Activated naive CD8-positive, alpha-beta T cell (primary cell): ENCODE measurements at regions not wholly inside any gene's neighbourhood (a gene's known extent, or its start where the extent isn't known, plus 50 kb on each side); places are given as distances from the start of the nearest gene placed in this dataset.

ENCODE experiments used
- H3K27ac Mint-ChIP-seq: one replicate; pipeline ENCODE4 v1.8.0; 2021; ENCODE audit warnings: mixed read lengths
- H3K27me3 Mint-ChIP-seq: one replicate; pipeline ENCODE4 v1.8.0; 2021; ENCODE audit warnings: mixed read lengths
- H3K36me3 Mint-ChIP-seq: one replicate; pipeline ENCODE4 v1.8.0; 2021; ENCODE audit warnings: mixed read lengths
- H3K4me1 Mint-ChIP-seq: one replicate; pipeline ENCODE4 v1.8.0; 2021; ENCODE audit warnings: low read depth, mixed read lengths
- H3K4me3 Mint-ChIP-seq: one replicate; pipeline ENCODE4 v1.8.0; 2021; ENCODE audit warnings: mild to moderate bottlenecking, mixed read lengths
- H3K9me3 Mint-ChIP-seq: one replicate; pipeline ENCODE4 v1.8.0; 2021; ENCODE audit warnings: low read depth, mixed read lengths

- no peaks in the 10 kb centered on the region for H3K27me3 Mint-ChIP-seq
These were observed 575.2 kb upstream of the FRG1 start for GRCh38 chr4:189365451-189365850.

GRCh38 chr4:189367832-189368231 is 572.8 kb upstream of the FRG1 start:
- Mint-ChIP-seq H3K27me3 (no peaks in the 10 kb centered on the region), H3K4me3 (no peak overlapping the region), H3K9me3 (peaks cover 4% of the 10 kb centered on the region), H3K27ac (no peak overlapping the region), H3K4me1 (no peaks in the 10 kb centered on the region), H3K36me3 (no peaks in the 10 kb centered on the region)

More at GRCh38 chr4:189365451-189365850, 575.2 kb upstream of the FRG1 start:
- Mint-ChIP-seq H3K36me3 (no peaks in the 10 kb centered on the region), H3K27ac (no peak overlapping the region), H3K9me3 (peaks cover 4% of the 10 kb centered on the region), H3K4me1 (no peaks in the 10 kb centered on the region), H3K4me3 (no peak overlapping the region)

- peaks cover 3% of the 10 kb centered on the region for H3K27me3 Mint-ChIP-seq
- peaks cover 7% of the 10 kb centered on the region for H3K9me3 Mint-ChIP-seq
- H3K4me3 Mint-ChIP-seq: no peak overlapping the region
- no peak overlapping the region for H3K27ac Mint-ChIP-seq
- no peaks in the 10 kb centered on the region for H3K36me3 Mint-ChIP-seq
- no peaks in the 10 kb centered on the region for H3K4me1 Mint-ChIP-seq
These were observed 566.5 kb upstream of the FRG1 start for GRCh38 chr4:189374176-189374575.

DNA sequence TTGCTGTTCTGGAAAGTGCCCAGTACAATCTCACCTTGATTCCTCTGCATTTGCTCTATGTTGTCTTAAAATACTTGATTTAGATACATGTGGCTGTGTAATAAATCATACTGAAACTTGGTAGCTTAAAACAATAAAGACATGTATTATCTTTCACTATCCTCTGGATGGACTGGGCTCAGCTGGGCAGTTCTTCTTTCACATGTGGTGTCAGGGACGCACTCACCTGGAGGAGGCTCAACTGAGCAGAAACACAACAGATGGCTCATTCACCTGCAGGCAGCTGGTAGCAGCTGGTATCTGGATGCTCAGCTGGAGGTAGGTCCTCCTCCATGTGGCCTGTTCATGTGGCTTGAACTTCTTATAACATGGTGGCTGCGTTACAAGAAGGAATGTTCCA is 563.8 kb upstream of the FRG1 start:
- Mint-ChIP-seq H3K9me3 (peaks cover 7% of the 10 kb centered on the region), H3K4me1 (no peaks in the 10 kb centered on the region), H3K36me3 (no peaks in the 10 kb centered on the region), H3K27ac (no peak overlapping the region), H3K4me3 (no peak overlapping the region), H3K27me3 (peaks cover 3% of the 10 kb centered on the region)

DNA sequence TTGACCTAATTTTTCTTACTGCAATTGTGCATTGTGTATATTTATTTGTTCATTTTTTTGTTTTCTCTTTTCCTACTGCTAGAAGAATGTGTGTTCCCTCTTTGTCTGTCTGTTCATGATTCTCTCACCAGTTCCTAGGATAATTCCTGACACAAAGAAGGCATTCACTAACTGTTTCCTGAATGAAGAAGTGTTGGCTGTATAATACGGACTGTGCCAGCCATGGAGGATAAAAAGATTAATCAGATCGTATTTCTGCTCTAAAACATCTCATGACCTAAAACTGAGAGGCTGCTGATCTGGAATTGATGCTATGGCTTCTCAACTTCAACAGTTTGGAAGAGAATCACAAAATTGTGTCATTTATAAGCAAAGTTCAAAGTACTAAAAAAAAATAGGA is 563.1 kb upstream of the FRG1 start:
- no peaks in the 10 kb centered on the region for H3K36me3 Mint-ChIP-seq
- H3K27ac Mint-ChIP-seq: no peak overlapping the region
- H3K27me3 Mint-ChIP-seq: peaks cover 3% of the 10 kb centered on the region
- H3K4me1 Mint-ChIP-seq: no peaks in the 10 kb centered on the region
- no peak overlapping the region for H3K4me3 Mint-ChIP-seq
- peaks cover 7% of the 10 kb centered on the region for H3K9me3 Mint-ChIP-seq

DNA sequence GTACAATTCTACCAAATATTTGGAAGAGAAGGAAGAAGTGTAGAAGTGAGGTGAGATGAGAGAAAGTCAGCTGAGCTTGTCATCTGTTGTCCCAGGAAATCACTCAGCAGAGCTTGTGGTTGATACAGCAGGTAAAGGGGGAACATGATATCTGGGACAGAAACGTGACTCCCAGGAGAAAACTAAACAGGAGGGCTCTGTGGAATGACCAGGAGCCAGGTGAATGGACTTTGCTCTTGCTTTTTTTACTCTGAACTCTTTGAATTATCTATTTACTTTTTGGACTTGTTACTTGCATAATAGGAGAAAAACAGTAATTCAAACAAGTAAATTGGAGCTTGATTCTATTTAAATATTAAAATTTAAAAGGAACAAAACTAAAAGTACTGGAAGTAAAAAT is 555.6 kb upstream of the FRG1 start:
- Mint-ChIP-seq H3K9me3 (peaks cover under 1% of the 10 kb centered on the region), H3K27me3 (no peaks in the 10 kb centered on the region), H3K36me3 (no peaks in the 10 kb centered on the region), H3K4me1 (no peaks in the 10 kb centered on the region), H3K27ac (no peak overlapping the region), H3K4me3 (no peak overlapping the region)

- H3K27me3 Mint-ChIP-seq: no peaks in the 10 kb centered on the region
- peaks cover 6% of the 10 kb centered on the region for H3K9me3 Mint-ChIP-seq
- no peaks in the 10 kb centered on the region for H3K4me1 Mint-ChIP-seq
- H3K4me3 Mint-ChIP-seq: no peak overlapping the region
- no peak overlapping the region for H3K27ac Mint-ChIP-seq
- no peaks in the 10 kb centered on the region for H3K36me3 Mint-ChIP-seq
These were observed 555.1 kb upstream of the FRG1 start for GRCh38 chr4:189385579-189385978.

GRCh38 chr4:189396435-189396834 is 544.2 kb upstream of the FRG1 start:
- H3K4me1 Mint-ChIP-seq: no peaks in the 10 kb centered on the region
- H3K27me3 Mint-ChIP-seq: no peaks in the 10 kb centered on the region
- H3K27ac Mint-ChIP-seq: no peak overlapping the region
- H3K36me3 Mint-ChIP-seq: no peaks in the 10 kb centered on the region
- H3K4me3 Mint-ChIP-seq: no peak overlapping the region
- peaks cover 6% of the 10 kb centered on the region for H3K9me3 Mint-ChIP-seq

- Mint-ChIP-seq H3K36me3 (peaks cover 2% of the 10 kb centered on the region), H3K27me3 (no peaks in the 10 kb centered on the region), H3K9me3 (peaks cover 9% of the 10 kb centered on the region), H3K4me3 (no peak overlapping the region), H3K27ac (no peak overlapping the region), H3K4me1 (no peaks in the 10 kb centered on the region)
These were observed 536.4 kb upstream of the FRG1 start for GRCh38 chr4:189404271-189404670.

GRCh38 chr4:189409158-189409557 is 531.5 kb upstream of the FRG1 start:
- H3K36me3 Mint-ChIP-seq: no peaks in the 10 kb centered on the region
- no peaks in the 10 kb centered on the region for H3K4me1 Mint-ChIP-seq
- no peak overlapping the region for H3K4me3 Mint-ChIP-seq
- H3K27me3 Mint-ChIP-seq: no peaks in the 10 kb centered on the region
- peaks cover 6% of the 10 kb centered on the region for H3K9me3 Mint-ChIP-seq
- no peak overlapping the region for H3K27ac Mint-ChIP-seq

DNA sequence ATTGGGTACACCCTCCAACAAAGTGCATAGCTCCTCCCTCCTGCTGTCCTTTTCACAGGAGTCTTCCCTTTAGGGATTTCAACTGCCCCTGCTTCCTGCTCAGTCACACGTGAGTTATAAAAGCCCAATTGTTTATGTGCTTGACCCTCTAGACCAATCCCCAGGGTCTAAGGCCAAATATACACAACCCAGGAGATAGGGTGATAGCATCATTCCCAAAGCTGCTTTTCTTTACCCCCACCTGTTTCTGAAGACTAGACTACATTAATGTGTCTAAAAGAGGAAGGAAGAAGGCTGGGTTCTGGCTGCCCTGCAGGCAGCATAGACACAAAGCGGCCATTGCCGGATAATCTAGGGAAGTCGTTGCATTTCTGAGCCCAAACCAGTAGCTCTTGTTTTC is 526.7 kb upstream of the FRG1 start:
- Mint-ChIP-seq H3K36me3 (no peaks in the 10 kb centered on the region), H3K4me1 (no peaks in the 10 kb centered on the region), H3K27me3 (no peaks in the 10 kb centered on the region), H3K4me3 (no peak overlapping the region), H3K27ac (no peak overlapping the region), H3K9me3 (no peaks in the 10 kb centered on the region)

DNA sequence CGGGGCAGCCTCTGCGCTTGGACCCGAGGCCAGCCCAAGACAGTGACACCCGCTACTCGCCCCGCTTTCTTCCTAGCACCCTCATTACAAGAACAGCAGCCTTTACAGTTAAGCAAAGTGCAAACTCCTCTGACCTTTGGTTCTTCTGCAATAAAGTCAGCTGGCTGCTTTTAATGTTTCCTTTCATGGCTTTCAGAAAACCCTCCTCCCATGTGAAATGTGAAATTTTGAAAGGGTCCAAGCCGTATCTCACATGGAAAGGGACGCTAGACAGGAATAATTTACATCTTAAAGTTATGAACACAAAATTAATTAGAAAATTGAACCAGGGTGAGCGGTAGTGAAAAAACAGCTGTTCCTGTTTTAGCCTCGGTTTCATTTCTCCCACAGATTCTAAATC is 520.1 kb upstream of the FRG1 start:
- no peak overlapping the region for H3K4me3 Mint-ChIP-seq
- no peaks in the 10 kb centered on the region for H3K4me1 Mint-ChIP-seq
- H3K9me3 Mint-ChIP-seq: no peaks in the 10 kb centered on the region
- H3K36me3 Mint-ChIP-seq: no peaks in the 10 kb centered on the region
- no peaks in the 10 kb centered on the region for H3K27me3 Mint-ChIP-seq
- no peak overlapping the region for H3K27ac Mint-ChIP-seq

DNA sequence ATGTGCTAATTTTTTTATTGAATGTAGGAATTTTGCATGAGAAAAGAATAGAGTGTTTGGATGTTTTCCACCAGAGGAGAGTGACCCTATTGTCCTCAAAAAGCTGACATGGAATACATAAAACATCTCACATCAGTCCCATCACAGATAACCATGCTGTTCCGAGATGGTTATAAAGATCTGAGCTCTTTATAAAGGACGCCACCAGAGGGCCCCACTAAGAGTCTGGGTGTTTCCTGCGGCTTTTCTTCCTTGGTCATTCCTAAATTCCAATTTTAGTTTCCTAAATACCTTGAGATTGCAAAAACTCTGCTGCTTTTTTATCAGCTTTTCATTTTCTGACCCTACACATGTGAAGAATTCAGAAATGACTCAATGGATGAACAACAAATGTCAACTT is 504.5 kb upstream of the FRG1 start:
- no peaks in the 10 kb centered on the region for H3K4me1 Mint-ChIP-seq
- no peak overlapping the region for H3K4me3 Mint-ChIP-seq
- H3K27me3 Mint-ChIP-seq: no peaks in the 10 kb centered on the region
- no peaks in the 10 kb centered on the region for H3K36me3 Mint-ChIP-seq
- peaks cover 5% of the 10 kb centered on the region for H3K9me3 Mint-ChIP-seq
- no peak overlapping the region for H3K27ac Mint-ChIP-seq

GRCh38 chr4:189440716-189441115 is 500.0 kb upstream of the FRG1 start:
- no peaks in the 10 kb centered on the region for H3K4me1 Mint-ChIP-seq
- H3K4me3 Mint-ChIP-seq: no peak overlapping the region
- H3K27me3 Mint-ChIP-seq: no peaks in the 10 kb centered on the region
- H3K36me3 Mint-ChIP-seq: no peaks in the 10 kb centered on the region
- H3K27ac Mint-ChIP-seq: no peak overlapping the region
- H3K9me3 Mint-ChIP-seq: peaks cover 8% of the 10 kb centered on the region

GRCh38 chr4:189443341-189443740 is 497.3 kb upstream of the FRG1 start:
- H3K36me3 Mint-ChIP-seq: no peaks in the 10 kb centered on the region
- H3K4me1 Mint-ChIP-seq: no peaks in the 10 kb centered on the region
- no peaks in the 10 kb centered on the region for H3K27me3 Mint-ChIP-seq
- H3K27ac Mint-ChIP-seq: no peak overlapping the region
- no peak overlapping the region for H3K4me3 Mint-ChIP-seq
- peaks cover 4% of the 10 kb centered on the region for H3K9me3 Mint-ChIP-seq

DNA sequence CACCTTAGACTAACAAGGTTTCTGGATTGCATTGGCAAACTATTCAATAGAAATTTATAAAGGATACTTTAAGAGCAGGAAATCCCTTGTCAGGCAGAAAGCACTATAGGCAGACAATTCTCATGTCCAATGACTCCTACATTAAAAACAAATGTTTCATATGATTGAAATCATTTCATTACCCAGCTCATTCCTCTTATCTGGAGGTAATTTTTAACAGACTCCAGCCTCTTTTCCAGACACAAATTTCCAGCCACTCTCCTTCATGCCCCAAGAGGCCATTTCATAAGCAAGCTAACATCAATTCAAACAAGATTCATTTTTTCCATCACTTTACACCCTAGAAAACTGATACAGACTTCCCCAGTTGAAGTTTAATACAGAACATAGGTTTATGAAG is 495.1 kb upstream of the FRG1 start:
- Mint-ChIP-seq H3K4me3 (no peak overlapping the region), H3K9me3 (peaks cover 13% of the 10 kb centered on the region), H3K36me3 (no peaks in the 10 kb centered on the region), H3K27me3 (peaks cover 1% of the 10 kb centered on the region), H3K27ac (no peak overlapping the region), H3K4me1 (no peaks in the 10 kb centered on the region)

DNA sequence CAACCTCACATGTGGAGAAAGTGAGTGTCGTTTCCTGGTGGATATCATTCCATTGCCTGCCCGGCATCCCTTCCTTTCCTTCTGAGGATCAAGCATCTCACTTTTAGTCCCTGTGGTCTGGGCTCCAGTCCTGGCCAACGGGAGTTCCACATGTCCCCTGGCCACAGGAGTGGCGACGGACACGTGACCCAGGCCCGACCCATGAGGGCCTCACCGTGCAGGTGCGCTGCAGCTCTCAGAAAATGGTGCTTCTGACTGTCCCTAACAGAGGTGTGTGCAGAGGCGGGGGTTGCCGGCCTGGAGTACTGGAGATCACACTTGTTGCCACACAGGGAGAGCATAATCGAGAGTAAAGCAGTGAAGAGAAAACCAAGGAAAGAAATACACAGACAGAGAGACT is 476.9 kb upstream of the FRG1 start:
- Mint-ChIP-seq H3K27me3 (no peaks in the 10 kb centered on the region), H3K36me3 (no peaks in the 10 kb centered on the region), H3K4me1 (no peaks in the 10 kb centered on the region), H3K27ac (no peak overlapping the region), H3K4me3 (no peak overlapping the region), H3K9me3 (peaks cover 10% of the 10 kb centered on the region)
